ENCODE measurements at regions not wholly inside any gene's neighbourhood (a gene's known extent, or its start where the extent isn't known, plus 50 kb on each side); places are given as distances from the start of the nearest gene placed in this dataset.
A peak's percentile ranks its signal among the peaks of the same experiment; 100 is the strongest.
"Not testable (repeated sequence)": the region's sequence is repeated elsewhere in the genome, so short reads cannot be mapped to it uniquely, and the experiment has no call there.

DNA sequence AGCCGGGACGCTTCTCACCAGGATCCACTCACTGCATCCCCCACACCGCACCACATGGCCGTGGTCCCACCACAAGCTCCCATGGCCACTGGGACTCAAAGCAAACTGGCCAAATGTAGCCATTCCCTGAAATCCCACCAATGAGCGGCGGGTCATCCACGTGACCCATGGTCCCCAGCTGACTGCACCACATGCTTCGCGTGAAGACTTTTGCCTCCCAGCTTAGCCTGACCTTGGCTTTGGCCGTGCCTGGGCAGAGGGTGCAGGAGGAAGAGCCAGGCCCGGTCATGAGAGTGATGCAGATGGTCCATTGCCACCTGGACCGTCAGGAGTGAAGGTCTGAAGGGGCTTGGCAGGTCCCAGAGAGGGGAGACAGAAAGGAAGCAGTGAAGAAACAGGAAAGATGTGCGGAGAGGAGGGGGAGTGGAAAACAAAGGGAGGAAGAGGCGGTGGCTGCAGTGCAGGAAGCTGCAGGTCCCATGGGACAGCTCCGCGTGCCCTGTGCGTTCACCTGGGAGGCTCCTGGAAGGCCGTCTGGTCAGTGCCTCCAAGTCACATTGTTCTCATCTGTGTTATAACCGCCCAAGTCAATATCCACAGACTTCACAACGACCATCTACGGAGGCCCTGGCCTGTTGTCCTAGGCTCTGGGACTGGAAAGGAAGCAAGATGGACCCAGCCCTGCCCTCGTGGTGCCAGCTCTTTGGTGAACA is 167.8 kb upstream of the AJAP1 start:
- H3K23ac ChIP-seq (ENCODE audit: low read length): no peak overlapping the region
- H3K4me2 ChIP-seq (ENCODE audit: low read length): no peak overlapping the region
- H4K12ac ChIP-seq (ENCODE audit: low read depth, low read length): no peak overlapping the region
- H3K4me3 ChIP-seq (ENCODE audit: low read depth, low read length): peak overlapping the region; percentile 19
- DNase-seq: no peak
- WGBS (ENCODE audit: extremely low coverage, insufficient coverage, insufficient read length): no CpG with 5 or more reads among the region's 22 CpGs
- H4K8ac ChIP-seq (ENCODE audit: low read depth, low read length): no peak overlapping the region
- H3K4ac ChIP-seq (ENCODE audit: low read depth, low read length): no peak overlapping the region
- no peak overlapping the region for H2BK5ac ChIP-seq (ENCODE audit: low read depth, low read length, poor library complexity)
- H3K9ac ChIP-seq (ENCODE audit: low read length): no peak overlapping the region
- no peak overlapping the region for H2BK12ac ChIP-seq (ENCODE audit: low read length)
- no peak overlapping the region for H3K14ac ChIP-seq (ENCODE audit: low read length)
- no peak overlapping the region for H2BK120ac ChIP-seq (ENCODE audit: insufficient read depth, low read length, poor library complexity)
- no peak overlapping the region for H3K18ac ChIP-seq (ENCODE audit: low read length)
- no peak overlapping the region for H2AFZ ChIP-seq (ENCODE audit: insufficient read depth, low read length, poor library complexity)
- no peak overlapping the region for H4K91ac ChIP-seq (ENCODE audit: low read depth, low read length)
- H2AK5ac ChIP-seq (ENCODE audit: low read length): no peak overlapping the region
- peaks cover 11% of the 10 kb centered on the region for H3K9me3 ChIP-seq (ENCODE audit: insufficient read depth, low read depth, low read length)
- no peaks in the 10 kb centered on the region for H3K79me1 ChIP-seq (ENCODE audit: low read length)
- no peaks in the 10 kb centered on the region for H3K36me3 ChIP-seq (ENCODE audit: control insufficient read depth in 1 of 2, insufficient read depth in 2 of 2, low read length in 2 of 2)
- no peaks in the 10 kb centered on the region for H3K79me2 ChIP-seq (ENCODE audit: control insufficient read depth, insufficient read depth, low read length, poor library complexity)
- no peaks in the 10 kb centered on the region for H3K4me1 ChIP-seq (ENCODE audit: control insufficient read depth in 1 of 2, insufficient read depth in 2 of 2, low read length in 2 of 2)
- H3K27me3 ChIP-seq (ENCODE audit: insufficient read depth, low read length): no peaks in the 10 kb centered on the region
- no peak overlapping the region for H3K27ac ChIP-seq (ENCODE audit: low read depth, low read length)

GRCh38 chr1:4488018-4488417 is 166.4 kb upstream of the AJAP1 start:
- Histone ChIP-seq H3K4me3 (ENCODE audit: low read depth, low read length) (no peak overlapping the region), H4K12ac (ENCODE audit: low read depth, low read length) (no peak overlapping the region), H3K27me3 (ENCODE audit: insufficient read depth, low read length) (no peaks in the 10 kb centered on the region), H3K4me1 (ENCODE audit: control insufficient read depth in 1 of 2, insufficient read depth in 2 of 2, low read length in 2 of 2) (no peaks in the 10 kb centered on the region), H3K23ac (ENCODE audit: low read length) (no peak overlapping the region), H3K9ac (ENCODE audit: low read length) (no peak overlapping the region), H3K79me1 (ENCODE audit: low read length) (no peaks in the 10 kb centered on the region), H3K79me2 (ENCODE audit: control insufficient read depth, insufficient read depth, low read length, poor library complexity) (no peaks in the 10 kb centered on the region), H3K4ac (ENCODE audit: low read depth, low read length) (no peak overlapping the region), H3K14ac (ENCODE audit: low read length) (no peak overlapping the region), H2AK5ac (ENCODE audit: low read length) (no peak overlapping the region), H3K36me3 (ENCODE audit: control insufficient read depth in 1 of 2, insufficient read depth in 2 of 2, low read length in 2 of 2) (no peaks in the 10 kb centered on the region), H3K27ac (ENCODE audit: low read depth, low read length) (no peak overlapping the region), H2BK12ac (ENCODE audit: low read length) (no peak overlapping the region), H2AFZ (ENCODE audit: insufficient read depth, low read length, poor library complexity) (no peak overlapping the region), H3K18ac (ENCODE audit: low read length) (no peak overlapping the region), H4K91ac (ENCODE audit: low read depth, low read length) (no peak overlapping the region), H2BK120ac (ENCODE audit: insufficient read depth, low read length, poor library complexity) (no peak overlapping the region), H3K9me3 (ENCODE audit: insufficient read depth, low read depth, low read length) (peaks cover 10% of the 10 kb centered on the region), H4K8ac (ENCODE audit: low read depth, low read length) (no peak overlapping the region), H3K4me2 (ENCODE audit: low read length) (no peak overlapping the region), H2BK5ac (ENCODE audit: low read depth, low read length, poor library complexity) (no peak overlapping the region)
- no CpG with 5 or more reads among the region's 7 CpGs for WGBS (ENCODE audit: extremely low coverage, insufficient coverage, insufficient read length)
- DNase-seq: no peak

GRCh38 chr1:4489486-4489885 is 164.9 kb upstream of the AJAP1 start:
- Histone ChIP-seq H2AK5ac (ENCODE audit: low read length) (no peak overlapping the region), H4K8ac (ENCODE audit: low read depth, low read length) (no peak overlapping the region), H3K4me2 (ENCODE audit: low read length) (no peak overlapping the region), H3K27me3 (ENCODE audit: insufficient read depth, low read length) (no peaks in the 10 kb centered on the region), H2AFZ (ENCODE audit: insufficient read depth, low read length, poor library complexity) (no peak overlapping the region), H3K4me1 (ENCODE audit: control insufficient read depth in 1 of 2, insufficient read depth in 2 of 2, low read length in 2 of 2) (no peaks in the 10 kb centered on the region), H3K9ac (ENCODE audit: low read length) (no peak overlapping the region), H3K79me2 (ENCODE audit: control insufficient read depth, insufficient read depth, low read length, poor library complexity) (no peaks in the 10 kb centered on the region), H3K4ac (ENCODE audit: low read depth, low read length) (no peak overlapping the region), H3K79me1 (ENCODE audit: low read length) (no peaks in the 10 kb centered on the region), H3K23ac (ENCODE audit: low read length) (no peak overlapping the region), H3K18ac (ENCODE audit: low read length) (no peak overlapping the region), H2BK5ac (ENCODE audit: low read depth, low read length, poor library complexity) (no peak overlapping the region), H3K4me3 (ENCODE audit: low read depth, low read length) (no peak overlapping the region), H2BK120ac (ENCODE audit: insufficient read depth, low read length, poor library complexity) (no peak overlapping the region), H3K27ac (ENCODE audit: low read depth, low read length) (no peak overlapping the region), H4K12ac (ENCODE audit: low read depth, low read length) (no peak overlapping the region), H3K36me3 (ENCODE audit: control insufficient read depth in 1 of 2, insufficient read depth in 2 of 2, low read length in 2 of 2) (no peaks in the 10 kb centered on the region), H4K91ac (ENCODE audit: low read depth, low read length) (no peak overlapping the region), H2BK12ac (ENCODE audit: low read length) (no peak overlapping the region), H3K9me3 (ENCODE audit: insufficient read depth, low read depth, low read length) (peaks cover 10% of the 10 kb centered on the region), H3K14ac (ENCODE audit: low read length) (no peak overlapping the region)
- no peak for DNase-seq
- no CpG with 5 or more reads among the region's 7 CpGs for WGBS (ENCODE audit: extremely low coverage, insufficient coverage, insufficient read length)

DNA sequence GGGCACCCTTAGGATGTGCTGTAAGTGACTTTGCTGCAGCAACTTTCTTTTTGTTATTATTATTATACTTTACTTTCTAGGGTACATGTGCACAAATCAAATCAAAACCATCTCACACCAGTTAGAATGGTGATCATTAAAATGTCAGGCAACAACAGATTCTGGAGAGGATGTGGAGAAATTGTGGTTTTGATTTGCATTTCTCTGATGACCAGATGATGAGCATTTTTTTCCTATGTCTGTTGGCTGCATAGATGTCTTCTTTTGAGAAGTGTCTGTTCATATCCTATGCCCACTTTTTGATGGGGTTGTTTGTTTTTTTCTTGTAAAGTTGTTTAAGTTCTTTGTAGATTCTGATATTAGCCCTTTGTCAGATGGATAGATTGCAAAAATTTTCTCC is 164.4 kb upstream of the AJAP1 start:
- H3K4me2 ChIP-seq (ENCODE audit: low read length); H3K9ac ChIP-seq (ENCODE audit: low read length); H2BK12ac ChIP-seq (ENCODE audit: low read length); H3K14ac ChIP-seq (ENCODE audit: low read length); H3K27me3 ChIP-seq (ENCODE audit: insufficient read depth, low read length); H3K4me1 ChIP-seq (ENCODE audit: control insufficient read depth in 1 of 2, insufficient read depth in 2 of 2, low read length in 2 of 2); H3K4ac ChIP-seq (ENCODE audit: low read depth, low read length); H3K18ac ChIP-seq (ENCODE audit: low read length); H4K8ac ChIP-seq (ENCODE audit: low read depth, low read length); H3K36me3 ChIP-seq (ENCODE audit: control insufficient read depth in 1 of 2, insufficient read depth in 2 of 2, low read length in 2 of 2); DNase-seq; H3K79me1 ChIP-seq (ENCODE audit: low read length); H2BK5ac ChIP-seq (ENCODE audit: low read depth, low read length, poor library complexity); H3K4me3 ChIP-seq (ENCODE audit: low read depth, low read length); H3K79me2 ChIP-seq (ENCODE audit: control insufficient read depth, insufficient read depth, low read length, poor library complexity); H3K23ac ChIP-seq (ENCODE audit: low read length); H2AFZ ChIP-seq (ENCODE audit: insufficient read depth, low read length, poor library complexity); H3K27ac ChIP-seq (ENCODE audit: low read depth, low read length); H2AK5ac ChIP-seq (ENCODE audit: low read length); H4K12ac ChIP-seq (ENCODE audit: low read depth, low read length); H2BK120ac ChIP-seq (ENCODE audit: insufficient read depth, low read length, poor library complexity); H4K91ac ChIP-seq (ENCODE audit: low read depth, low read length): not testable (repeated sequence)
- peaks cover 10% of the 10 kb centered on the region for H3K9me3 ChIP-seq (ENCODE audit: insufficient read depth, low read depth, low read length)

Data from trophoblast cell (in vitro differentiated cells and primary cell).